ENCODE measurements at regions not wholly inside any gene's neighbourhood (a gene's known extent, or its start where the extent isn't known, plus 50 kb on each side); places are given as distances from the start of the nearest gene placed in this dataset.

DNA sequence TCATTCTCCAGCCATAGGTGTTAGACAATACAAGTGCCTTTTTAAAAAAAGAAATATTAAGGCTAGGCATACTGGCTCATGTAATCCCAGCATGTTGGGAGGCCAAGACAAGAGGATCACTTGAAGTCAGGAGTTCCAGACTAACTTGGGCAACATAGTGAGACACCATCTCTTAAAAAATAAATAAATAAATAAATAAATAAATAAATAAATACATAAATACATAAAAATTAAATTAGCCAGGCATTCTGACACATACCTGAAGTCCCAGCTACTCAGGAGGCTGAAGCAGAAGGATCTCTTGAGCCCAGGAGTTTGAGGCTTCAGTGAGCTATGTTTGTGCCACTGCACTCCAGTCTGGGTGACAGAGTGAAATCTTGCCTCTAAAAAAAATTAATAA lies 85.8 kb upstream of the ATP1B1 start:
- peaks cover 9% of the 10 kb centered on the region for H3K27me3 Mint-ChIP-seq (ENCODE audit: low read depth)

GRCh38 chr1:169022648-169023047 lies 83.8 kb upstream of the ATP1B1 start:
- Mint-ChIP-seq H3K9me3 (no peaks in the 10 kb centered on the region), H3K4me3 (no peak overlapping the region), H3K36me3 (ENCODE audit: low read depth) (no peaks in the 10 kb centered on the region), H3K27ac (ENCODE audit: unreplicated experiment) (no peak overlapping the region), H3K4me1 (no peaks in the 10 kb centered on the region), H3K27me3 (ENCODE audit: low read depth) (peaks cover 9% of the 10 kb centered on the region)
- TF ChIP-seq, protein P1, sequence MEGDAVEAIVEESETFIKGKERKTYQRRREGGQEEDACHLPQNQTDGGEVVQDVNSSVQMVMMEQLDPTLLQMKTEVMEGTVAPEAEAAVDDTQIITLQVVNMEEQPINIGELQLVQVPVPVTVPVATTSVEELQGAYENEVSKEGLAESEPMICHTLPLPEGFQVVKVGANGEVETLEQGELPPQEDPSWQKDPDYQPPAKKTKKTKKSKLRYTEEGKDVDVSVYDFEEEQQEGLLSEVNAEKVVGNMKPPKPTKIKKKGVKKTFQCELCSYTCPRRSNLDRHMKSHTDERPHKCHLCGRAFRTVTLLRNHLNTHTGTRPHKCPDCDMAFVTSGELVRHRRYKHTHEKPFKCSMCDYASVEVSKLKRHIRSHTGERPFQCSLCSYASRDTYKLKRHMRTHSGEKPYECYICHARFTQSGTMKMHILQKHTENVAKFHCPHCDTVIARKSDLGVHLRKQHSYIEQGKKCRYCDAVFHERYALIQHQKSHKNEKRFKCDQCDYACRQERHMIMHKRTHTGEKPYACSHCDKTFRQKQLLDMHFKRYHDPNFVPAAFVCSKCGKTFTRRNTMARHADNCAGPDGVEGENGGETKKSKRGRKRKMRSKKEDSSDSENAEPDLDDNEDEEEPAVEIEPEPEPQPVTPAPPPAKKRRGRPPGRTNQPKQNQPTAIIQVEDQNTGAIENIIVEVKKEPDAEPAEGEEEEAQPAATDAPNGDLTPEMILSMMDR (conservative IDR thresholded peaks at IDR 0.05) = no peak
- no peak for DNase-seq (ENCODE audit: low read depth, low spot score)

More for the DNA sequence above, 85.8 kb upstream of the ATP1B1 start:
- DNase-seq (ENCODE audit: low read depth, low spot score) = no peak
- Mint-ChIP-seq H3K27ac (ENCODE audit: unreplicated experiment) (no peak overlapping the region), H3K4me1 (no peaks in the 10 kb centered on the region), H3K9me3 (no peaks in the 10 kb centered on the region), H3K4me3 (no peak overlapping the region), H3K36me3 (ENCODE audit: low read depth) (no peaks in the 10 kb centered on the region)
- TF ChIP-seq, protein P1 (conservative IDR thresholded peaks at IDR 0.05) = no peak

GRCh38 chr1:169024255-169024654 lies 82.2 kb upstream of the ATP1B1 start:
- DNase-seq (ENCODE audit: low read depth, low spot score) = no peak
- no peaks in the 10 kb centered on the region for H3K4me1 Mint-ChIP-seq
- H3K27ac Mint-ChIP-seq (ENCODE audit: unreplicated experiment) = no peak overlapping the region
- no peaks in the 10 kb centered on the region for H3K36me3 Mint-ChIP-seq (ENCODE audit: low read depth)
- peaks cover 6% of the 10 kb centered on the region for H3K27me3 Mint-ChIP-seq (ENCODE audit: low read depth)
- H3K9me3 Mint-ChIP-seq = no peaks in the 10 kb centered on the region
- H3K4me3 Mint-ChIP-seq = no peak overlapping the region
- TF ChIP-seq, protein P1 (conservative IDR thresholded peaks at IDR 0.05) = no peak

DNA sequence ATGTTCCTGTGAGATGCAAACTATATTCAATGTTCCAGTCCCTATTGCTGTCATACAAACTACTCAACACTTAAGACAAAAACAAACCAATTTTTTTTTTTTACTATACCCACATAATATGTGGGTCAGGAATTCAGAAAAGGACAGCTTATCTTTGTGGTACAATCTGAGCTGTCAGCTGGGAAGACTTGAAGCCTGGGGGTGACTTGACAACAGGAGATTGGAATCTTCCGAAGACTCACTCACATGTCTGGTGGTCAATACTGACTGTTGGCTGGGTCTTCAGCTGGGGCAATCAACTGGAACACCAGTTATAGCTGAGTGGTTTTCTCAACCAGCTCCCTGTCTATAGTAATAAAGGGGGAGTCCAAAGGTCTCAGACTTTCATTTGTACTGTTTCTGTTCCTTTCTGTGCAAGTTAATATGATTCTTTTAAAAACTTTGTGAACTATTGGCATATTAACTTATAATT lies 81.7 kb upstream of the ATP1B1 start:
- no peak overlapping the region for H3K4me3 Mint-ChIP-seq
- H3K9me3 Mint-ChIP-seq = no peaks in the 10 kb centered on the region
- TF ChIP-seq, protein P1 (conservative IDR thresholded peaks at IDR 0.05) = no peak
- no peaks in the 10 kb centered on the region for H3K4me1 Mint-ChIP-seq
- no peaks in the 10 kb centered on the region for H3K36me3 Mint-ChIP-seq (ENCODE audit: low read depth)
- no peak for DNase-seq (ENCODE audit: low read depth, low spot score)
- H3K27me3 Mint-ChIP-seq (ENCODE audit: low read depth) = peaks cover 3% of the 10 kb centered on the region
- H3K27ac Mint-ChIP-seq (ENCODE audit: unreplicated experiment) = no peak overlapping the region

DNA sequence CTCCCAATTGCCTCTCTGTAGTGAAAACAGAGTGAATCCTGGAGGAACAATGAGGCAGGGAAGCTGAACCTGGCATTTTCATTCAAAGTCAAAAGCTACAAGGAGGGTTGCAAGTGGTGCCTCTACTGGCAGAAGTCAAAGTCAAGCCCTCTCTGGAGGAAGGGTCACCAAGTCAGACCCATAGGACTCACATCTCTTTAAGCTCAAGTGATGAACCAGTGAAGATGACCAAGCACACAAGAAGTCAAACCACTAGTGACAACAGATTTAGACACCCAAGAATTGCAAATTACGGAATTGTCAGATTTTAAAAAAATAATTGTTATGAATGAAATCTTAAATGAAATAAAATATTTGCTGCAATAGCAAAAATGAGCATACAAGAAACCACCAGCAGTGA lies 81.1 kb upstream of the ATP1B1 start:
- peaks cover 2% of the 10 kb centered on the region for H3K27me3 Mint-ChIP-seq (ENCODE audit: low read depth)
- TF ChIP-seq, protein P1 (conservative IDR thresholded peaks at IDR 0.05) = no peak
- no peaks in the 10 kb centered on the region for H3K9me3 Mint-ChIP-seq
- DNase-seq (ENCODE audit: low read depth, low spot score) = no peak
- no peaks in the 10 kb centered on the region for H3K4me1 Mint-ChIP-seq
- H3K27ac Mint-ChIP-seq (ENCODE audit: unreplicated experiment) = no peak overlapping the region
- H3K36me3 Mint-ChIP-seq (ENCODE audit: low read depth) = no peaks in the 10 kb centered on the region
- no peak overlapping the region for H3K4me3 Mint-ChIP-seq

Measured in neural crest cell (in vitro differentiated cells).